Activated naive CD4-positive, alpha-beta T cell treated with anti-CD3 and anti-CD28 coated beads for 36 hours (primary cell): ENCODE measurements at regions not wholly inside any gene's neighbourhood (a gene's known extent, or its start where the extent isn't known, plus 50 kb on each side); places are given as distances from the start of the nearest gene placed in this dataset.

Experiments
- CTCF ChIA-PET: fragments of 350-600 bp; sonication (Branson Sonifier 250); formaldehyde crosslinking; loops from one replicate; lab custom pipeline; 2021; ENCODE audit warnings: antibody characterized with exemption; lab: Charles Lee
- DNase-seq: peaks from one replicate; pipeline ENCODE4 v3.0.0-alpha.2; 2020
- H3K27ac Mint-ChIP-seq: one replicate; pipeline ENCODE4 v1.8.0; 2021; ENCODE audit warnings: mild to moderate bottlenecking, mixed read lengths
- H3K27me3 Mint-ChIP-seq: one replicate; pipeline ENCODE4 v1.8.0; 2021; ENCODE audit warnings: low read depth, mixed read lengths
- H3K36me3 Mint-ChIP-seq: one replicate; pipeline ENCODE4 v1.8.0; 2021; ENCODE audit warnings: low read depth, mixed read lengths
- H3K4me1 Mint-ChIP-seq: one replicate; pipeline ENCODE4 v1.8.0; 2021; ENCODE audit warnings: low read depth, mixed read lengths
- H3K4me3 Mint-ChIP-seq: one replicate; pipeline ENCODE4 v1.8.0; 2021; ENCODE audit warnings: mild to moderate bottlenecking, moderate library complexity, mixed read lengths
- H3K9me3 Mint-ChIP-seq: one replicate; pipeline ENCODE4 v1.8.0; 2021; ENCODE audit warnings: mixed read lengths
- intact Hi-C: fragments of 100-400 bp; cut with micrococcal nuclease; formaldehyde crosslinking; loops from one replicate; pipeline ENCODE4 v1.15.1; 2023

DNA sequence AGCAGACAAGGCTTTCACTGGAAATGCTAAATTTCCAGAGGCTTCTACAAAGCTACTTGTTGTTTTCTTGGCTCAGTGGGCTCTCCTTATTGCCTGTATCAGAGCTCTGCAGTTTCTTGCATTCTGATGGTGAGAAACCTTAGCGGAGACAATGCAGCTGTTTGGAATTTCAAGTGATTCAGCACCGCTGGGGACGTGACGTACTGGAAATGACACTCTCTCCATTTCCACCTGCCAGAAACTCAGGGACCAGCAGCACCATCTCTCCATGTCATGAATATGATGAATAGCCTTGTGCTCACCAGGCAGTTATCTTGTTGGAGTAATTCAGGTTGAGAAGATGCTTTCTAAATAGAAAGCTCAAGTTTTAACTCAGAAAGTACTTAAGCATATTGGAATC is 497.2 kb upstream of the DEPDC1 start:
- Mint-ChIP-seq H3K36me3 (no peaks in the 10 kb centered on the region), H3K27ac (no peak overlapping the region), H3K27me3 (no peaks in the 10 kb centered on the region), H3K4me1 (no peaks in the 10 kb centered on the region), H3K9me3 (peaks cover 18% of the 10 kb centered on the region), H3K4me3 (no peak overlapping the region)
- CTCF ChIA-PET = no interaction called here
- intact Hi-C loops = no loop called here
- DNase-seq = no peak

DNA sequence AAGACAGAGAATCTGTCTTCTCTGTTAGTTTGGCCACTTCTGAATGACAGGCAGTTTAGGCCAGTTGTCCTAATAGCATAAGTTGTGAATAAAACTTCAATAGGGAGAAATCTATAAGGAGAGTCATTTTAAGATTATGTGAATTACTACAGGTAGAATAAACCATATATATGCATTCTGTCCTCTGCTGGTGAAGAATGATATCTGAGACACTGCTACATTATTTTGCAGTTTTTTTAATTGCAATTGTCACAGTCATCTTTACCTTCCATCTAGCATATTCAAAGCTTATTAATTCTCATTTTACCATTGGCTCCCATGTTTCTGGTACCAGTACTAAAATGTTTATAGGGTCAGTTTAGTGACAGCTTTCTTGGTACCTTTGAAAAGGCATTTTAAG is 519.6 kb upstream of the DEPDC1 start:
- Mint-ChIP-seq H3K27me3 (no peaks in the 10 kb centered on the region), H3K9me3 (no peaks in the 10 kb centered on the region), H3K36me3 (no peaks in the 10 kb centered on the region), H3K4me1 (no peaks in the 10 kb centered on the region), H3K4me3 (no peak overlapping the region), H3K27ac (no peak overlapping the region)
- intact Hi-C loops = no loop called here
- CTCF ChIA-PET = no interaction called here
- DNase-seq = no peak

DNA sequence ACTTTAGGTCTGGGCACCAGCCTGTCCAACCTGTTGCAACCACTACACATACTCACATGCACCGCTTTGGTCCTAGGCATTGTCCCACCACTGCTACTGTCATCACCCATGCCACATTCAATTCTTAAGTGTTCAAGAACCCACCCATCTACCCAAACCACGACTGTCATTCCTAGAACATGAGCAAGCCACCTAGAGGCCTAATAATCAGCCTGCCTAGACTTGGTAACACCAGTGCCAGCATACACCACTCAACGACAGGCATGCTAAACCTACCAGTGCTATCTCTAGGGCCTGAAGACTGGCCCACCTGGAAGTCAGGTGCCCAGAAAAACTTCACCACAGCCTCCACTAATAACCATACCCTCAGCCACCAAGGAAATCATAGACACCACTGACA is 532.8 kb upstream of the DEPDC1 start:
- no peaks in the 10 kb centered on the region for H3K27me3 Mint-ChIP-seq
- intact Hi-C loops = no loop called here
- no peak overlapping the region for H3K27ac Mint-ChIP-seq
- no peak overlapping the region for H3K4me3 Mint-ChIP-seq
- H3K4me1 Mint-ChIP-seq = no peaks in the 10 kb centered on the region
- peaks cover 24% of the 10 kb centered on the region for H3K9me3 Mint-ChIP-seq
- no peaks in the 10 kb centered on the region for H3K36me3 Mint-ChIP-seq
- CTCF ChIA-PET = no interaction called here
- DNase-seq = no peak

DNA sequence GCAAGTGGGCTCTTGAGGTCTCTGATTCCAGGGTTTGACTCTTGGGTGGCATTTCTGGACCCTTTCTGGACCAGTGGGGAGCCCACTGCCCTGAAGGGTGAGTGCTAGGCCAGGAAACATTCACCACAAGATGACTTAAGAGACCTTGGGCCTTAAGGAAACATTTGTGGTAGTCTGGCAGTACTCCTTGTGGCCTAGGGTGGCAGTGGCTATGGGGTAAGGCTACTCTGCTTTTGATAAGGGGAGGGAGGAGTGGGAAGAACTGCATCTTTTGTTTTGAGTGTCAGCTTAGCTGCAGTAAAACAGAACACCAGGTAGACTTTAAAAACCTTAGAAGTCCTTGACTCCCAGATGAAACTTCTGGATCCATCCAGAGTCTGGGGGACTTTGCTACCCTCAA is 529.3 kb upstream of the LRRC7 start:
- H3K4me3 Mint-ChIP-seq = no peak overlapping the region
- H3K9me3 Mint-ChIP-seq = peaks cover 11% of the 10 kb centered on the region
- no peaks in the 10 kb centered on the region for H3K4me1 Mint-ChIP-seq
- DNase-seq = no peak
- no peaks in the 10 kb centered on the region for H3K27me3 Mint-ChIP-seq
- intact Hi-C loops = no loop called here
- no peaks in the 10 kb centered on the region for H3K36me3 Mint-ChIP-seq
- no peak overlapping the region for H3K27ac Mint-ChIP-seq
- CTCF ChIA-PET = no interaction called here

DNA sequence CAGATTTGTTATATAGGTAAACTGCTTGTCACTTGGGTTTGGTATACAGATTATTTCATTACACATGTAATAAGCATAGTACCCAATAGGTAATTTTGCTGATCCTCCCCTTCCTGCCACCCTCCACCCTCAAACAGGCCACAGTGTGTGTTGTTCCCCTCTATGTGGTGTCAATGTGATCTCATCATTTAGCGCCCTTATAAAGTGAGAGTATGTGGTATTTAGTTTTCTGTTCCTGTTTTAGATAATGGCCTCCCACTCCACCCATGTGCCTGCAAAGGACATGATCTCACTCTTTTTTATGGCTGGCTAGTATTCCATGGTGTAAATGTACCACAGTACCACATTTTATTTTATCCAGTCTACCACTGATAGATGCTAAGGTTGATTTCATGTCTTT is 522.1 kb upstream of the LRRC7 start:
- Mint-ChIP-seq H3K4me3 (no peak overlapping the region), H3K4me1 (no peaks in the 10 kb centered on the region), H3K36me3 (no peaks in the 10 kb centered on the region), H3K27me3 (no peaks in the 10 kb centered on the region), H3K9me3 (peaks cover 9% of the 10 kb centered on the region), H3K27ac (no peak overlapping the region)
- no peak for DNase-seq
- CTCF ChIA-PET = interaction anchor here (0.7 kb wide), 1 partner anchor 564 kb away, joined by 6 read pairs; no protein-coding TSS in a partner anchor
- intact Hi-C loops = no loop called here

DNA sequence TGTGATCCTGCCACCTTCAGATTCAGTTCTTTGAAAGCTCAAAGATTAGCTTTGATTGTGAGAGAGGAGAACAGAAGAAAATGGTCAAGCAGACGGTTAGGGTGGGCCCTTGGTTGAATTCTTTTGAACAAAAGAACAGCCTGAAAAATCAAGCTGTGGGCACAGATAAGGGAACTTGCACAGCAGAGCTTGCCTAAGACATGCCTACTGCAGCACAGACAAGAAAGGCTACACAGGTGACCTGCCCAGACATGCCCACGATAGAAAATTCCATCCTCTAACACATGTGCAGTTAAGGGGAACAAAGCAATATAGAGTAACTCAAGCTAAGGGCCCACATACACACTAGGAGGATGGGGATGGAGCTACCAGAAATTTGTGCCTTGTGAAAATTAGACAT is 512.5 kb upstream of the LRRC7 start:
- H3K9me3 Mint-ChIP-seq = peaks cover 3% of the 10 kb centered on the region
- intact Hi-C loops = no loop called here
- no peak overlapping the region for H3K4me3 Mint-ChIP-seq
- no peaks in the 10 kb centered on the region for H3K4me1 Mint-ChIP-seq
- CTCF ChIA-PET = no interaction called here
- H3K27me3 Mint-ChIP-seq = no peaks in the 10 kb centered on the region
- H3K36me3 Mint-ChIP-seq = no peaks in the 10 kb centered on the region
- DNase-seq = no peak
- peak overlapping the region; percentile 28 for H3K27ac Mint-ChIP-seq

DNA sequence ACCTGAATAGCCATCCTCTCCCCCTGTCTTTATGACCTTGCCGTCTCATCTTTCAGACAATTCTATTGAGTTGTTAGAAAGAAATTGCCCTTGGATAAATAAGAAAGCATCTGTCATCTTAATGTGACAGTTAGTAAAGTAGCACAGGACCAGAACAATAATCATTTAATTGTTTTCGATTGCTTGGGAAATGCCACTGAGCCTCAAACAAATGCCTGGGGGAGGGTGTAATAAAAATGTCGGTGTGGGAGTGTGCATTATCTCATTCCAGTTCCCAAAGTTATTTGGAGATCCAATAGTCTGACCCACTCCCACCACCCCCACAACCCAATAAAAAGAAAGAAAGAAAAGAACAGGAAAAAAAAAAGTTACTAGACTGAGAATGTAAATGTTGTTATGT is 509.3 kb upstream of the LRRC7 start:
- H3K27ac Mint-ChIP-seq = no peak overlapping the region
- H3K27me3 Mint-ChIP-seq = no peaks in the 10 kb centered on the region
- intact Hi-C loops = no loop called here
- H3K4me1 Mint-ChIP-seq = no peaks in the 10 kb centered on the region
- no peak for DNase-seq
- no peaks in the 10 kb centered on the region for H3K36me3 Mint-ChIP-seq
- CTCF ChIA-PET = no interaction called here
- no peak overlapping the region for H3K4me3 Mint-ChIP-seq
- peaks cover 3% of the 10 kb centered on the region for H3K9me3 Mint-ChIP-seq

DNA sequence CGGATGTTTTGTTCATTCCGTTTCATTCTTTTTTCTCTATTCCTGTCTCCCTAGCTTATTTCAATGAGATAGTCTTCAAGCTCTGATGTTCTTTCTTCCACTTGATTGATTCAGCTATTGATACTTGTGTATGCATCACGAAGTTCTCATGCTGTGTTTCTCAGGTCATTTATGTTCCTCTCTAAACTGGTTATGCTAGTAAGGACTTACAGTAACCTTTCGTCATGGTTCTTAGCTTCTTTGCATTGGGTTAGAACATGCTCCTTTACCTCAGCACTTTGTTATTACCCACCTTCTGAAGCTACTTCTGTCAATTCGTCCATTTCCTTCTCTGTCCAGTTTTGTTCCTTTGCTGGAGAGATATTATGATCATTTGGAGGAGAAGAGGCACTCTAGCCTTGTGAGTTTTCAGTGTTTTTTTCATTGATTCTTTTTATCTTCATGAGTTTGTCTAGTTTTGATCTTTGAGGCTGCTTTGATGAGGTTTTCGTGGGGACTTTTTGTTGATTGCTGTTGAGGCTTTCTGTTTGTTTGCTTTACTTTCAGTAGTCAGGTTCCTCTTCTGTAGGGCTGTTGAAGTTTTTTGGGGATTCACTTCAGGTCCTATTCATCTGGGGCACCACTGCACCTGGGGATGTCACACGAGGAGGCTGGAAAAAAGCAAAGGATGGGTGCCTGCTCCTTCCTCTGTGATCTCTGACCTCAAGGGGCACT is 496.9 kb upstream of the LRRC7 start:
- no peak overlapping the region for H3K27ac Mint-ChIP-seq
- CTCF ChIA-PET = no interaction called here
- no peaks in the 10 kb centered on the region for H3K36me3 Mint-ChIP-seq
- H3K9me3 Mint-ChIP-seq = peaks cover 12% of the 10 kb centered on the region
- H3K4me1 Mint-ChIP-seq = no peaks in the 10 kb centered on the region
- intact Hi-C loops = no loop called here
- DNase-seq = no peak
- H3K27me3 Mint-ChIP-seq = no peaks in the 10 kb centered on the region
- H3K4me3 Mint-ChIP-seq = no peak overlapping the region

DNA sequence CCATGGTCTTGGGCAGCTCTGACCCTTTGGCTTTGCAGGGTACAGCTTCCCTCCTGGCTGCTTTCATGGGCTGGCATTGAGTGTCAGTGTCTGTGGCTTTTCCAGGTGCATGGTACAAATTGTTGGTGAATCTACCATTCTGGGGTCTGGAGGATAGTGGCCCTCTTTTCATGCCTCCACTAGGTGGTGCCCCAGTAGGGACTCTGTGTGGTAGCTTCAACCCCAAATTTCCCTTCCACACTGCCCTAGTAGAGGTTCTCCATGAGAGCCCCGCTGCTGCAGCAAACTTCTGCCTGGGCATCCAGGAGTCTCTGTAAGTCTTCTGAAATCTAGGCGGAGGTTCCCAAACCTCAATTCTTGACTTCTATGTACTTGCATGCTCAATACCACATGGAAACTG is 494.5 kb upstream of the LRRC7 start:
- intact Hi-C loops = no loop called here
- Mint-ChIP-seq H3K27ac (no peak overlapping the region), H3K4me3 (no peak overlapping the region), H3K27me3 (no peaks in the 10 kb centered on the region), H3K4me1 (no peaks in the 10 kb centered on the region), H3K9me3 (peaks cover 7% of the 10 kb centered on the region), H3K36me3 (no peaks in the 10 kb centered on the region)
- no peak for DNase-seq
- CTCF ChIA-PET = no interaction called here

DNA sequence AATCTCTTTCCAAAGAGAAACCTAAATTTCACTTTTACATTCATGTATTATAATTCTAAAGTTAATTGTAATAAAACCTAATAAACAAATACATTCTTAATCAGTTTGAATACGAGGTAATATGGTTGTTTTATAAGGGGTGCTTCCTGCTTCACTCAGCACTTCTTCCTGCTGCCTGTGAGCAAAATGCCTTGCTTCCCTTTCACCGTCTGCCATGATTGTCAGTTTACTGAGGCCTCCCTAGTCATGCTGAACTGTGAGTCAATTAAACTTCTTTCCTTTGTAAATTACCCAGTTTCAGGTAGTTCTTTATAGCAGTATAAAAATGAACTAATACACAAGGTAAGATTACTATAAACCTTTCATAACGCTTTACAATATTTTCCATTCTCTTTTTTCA is 491.1 kb upstream of the LRRC7 start:
- intact Hi-C loops = no loop called here
- CTCF ChIA-PET = no interaction called here

DNA sequence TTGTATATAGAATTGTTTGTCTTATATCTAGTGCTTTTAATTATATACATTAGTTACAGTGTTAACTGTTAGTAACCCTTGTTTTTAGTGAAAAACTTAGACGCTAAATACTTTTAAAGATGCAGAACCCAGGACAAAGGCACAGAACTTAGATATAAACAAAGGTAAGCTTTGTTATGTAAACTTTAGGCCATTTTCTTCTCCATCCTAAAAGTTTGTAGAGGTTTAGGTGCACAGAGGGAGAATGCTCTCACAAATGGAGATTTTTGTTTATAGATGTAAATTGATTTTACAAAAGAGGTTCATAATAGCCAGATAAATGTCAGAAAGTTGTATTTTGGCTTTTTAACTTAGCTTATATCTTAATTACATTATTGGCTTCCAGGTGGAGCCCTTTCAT is 490.5 kb upstream of the LRRC7 start:
- CTCF ChIA-PET = no interaction called here
- peaks cover 2% of the 10 kb centered on the region for H3K9me3 Mint-ChIP-seq
- no peak for DNase-seq
- no peaks in the 10 kb centered on the region for H3K36me3 Mint-ChIP-seq
- no peaks in the 10 kb centered on the region for H3K4me1 Mint-ChIP-seq
- intact Hi-C loops = no loop called here
- H3K27me3 Mint-ChIP-seq = no peaks in the 10 kb centered on the region
- no peak overlapping the region for H3K27ac Mint-ChIP-seq
- H3K4me3 Mint-ChIP-seq = no peak overlapping the region

More for the DNA sequence above, 491.1 kb upstream of the LRRC7 start:
- H3K36me3 Mint-ChIP-seq = no peaks in the 10 kb centered on the region
- no peak overlapping the region for H3K27ac Mint-ChIP-seq
- no peaks in the 10 kb centered on the region for H3K27me3 Mint-ChIP-seq
- no peaks in the 10 kb centered on the region for H3K4me1 Mint-ChIP-seq
- H3K4me3 Mint-ChIP-seq = no peak overlapping the region
- H3K9me3 Mint-ChIP-seq = peaks cover 2% of the 10 kb centered on the region
- DNase-seq = no peak

DNA sequence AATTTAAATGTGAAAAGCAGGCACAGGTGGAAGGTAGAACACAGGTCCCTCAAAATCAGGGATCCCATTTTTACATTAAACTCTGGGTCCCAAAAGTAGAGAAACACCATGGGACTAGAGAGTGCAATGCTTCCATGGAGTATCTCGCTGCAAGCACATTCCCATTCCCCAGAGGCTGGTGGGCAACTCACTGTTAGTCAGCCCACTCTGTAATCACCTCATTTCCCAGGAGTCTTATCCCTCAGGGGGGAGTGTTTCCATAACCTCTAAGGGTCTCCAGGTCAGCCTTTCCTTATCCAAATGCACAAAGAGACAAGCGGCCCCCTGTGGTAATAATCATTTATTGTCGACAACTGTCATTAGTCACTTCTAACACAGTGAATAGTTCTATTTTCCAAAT is 490.1 kb upstream of the LRRC7 start:
- H3K27ac Mint-ChIP-seq = no peak overlapping the region
- no peaks in the 10 kb centered on the region for H3K36me3 Mint-ChIP-seq
- CTCF ChIA-PET = no interaction called here
- H3K4me1 Mint-ChIP-seq = no peaks in the 10 kb centered on the region
- no peaks in the 10 kb centered on the region for H3K27me3 Mint-ChIP-seq
- H3K4me3 Mint-ChIP-seq = no peak overlapping the region
- intact Hi-C loops = no loop called here
- no peak for DNase-seq
- peaks cover 2% of the 10 kb centered on the region for H3K9me3 Mint-ChIP-seq

DNA sequence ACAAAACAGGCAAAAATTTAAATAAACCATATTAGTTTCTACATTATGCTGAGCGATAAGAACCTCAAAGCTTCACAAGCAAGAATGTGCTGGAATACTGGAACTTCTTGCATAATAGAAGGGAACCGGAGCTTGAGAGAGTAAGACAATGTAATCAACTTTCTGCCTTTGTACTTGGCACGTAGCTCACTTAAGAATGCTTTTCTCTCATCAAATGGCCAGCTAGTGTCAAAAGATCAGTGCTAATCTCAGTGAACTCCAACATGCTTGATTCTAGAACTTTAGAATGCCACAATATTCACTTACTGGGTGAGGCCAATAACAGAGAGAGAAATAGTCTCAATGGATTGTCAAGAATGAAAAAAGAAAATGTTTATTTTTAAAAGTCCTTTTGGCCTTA is 486.1 kb upstream of the LRRC7 start:
- no peak for DNase-seq
- no peak overlapping the region for H3K27ac Mint-ChIP-seq
- no peak overlapping the region for H3K4me3 Mint-ChIP-seq

More for the DNA sequence above, 486.1 kb upstream of the LRRC7 start:
- CTCF ChIA-PET = no interaction called here
- intact Hi-C loops = no loop called here
- no peaks in the 10 kb centered on the region for H3K36me3 Mint-ChIP-seq
- H3K27me3 Mint-ChIP-seq = no peaks in the 10 kb centered on the region
- no peaks in the 10 kb centered on the region for H3K4me1 Mint-ChIP-seq
- peaks cover 2% of the 10 kb centered on the region for H3K9me3 Mint-ChIP-seq
